ENCODE measurements at regions not wholly inside any gene's neighbourhood (a gene's known extent, or its start where the extent isn't known, plus 50 kb on each side); places are given as distances from the start of the nearest gene placed in this dataset.
"Not testable (repeated sequence)": the region's sequence is repeated elsewhere in the genome, so short reads cannot be mapped to it uniquely, and the experiment has no call there.

- no peak overlapping the region for H3K27ac Mint-ChIP-seq
- peaks cover 8% of the 10 kb centered on the region for H3K27me3 Mint-ChIP-seq (ENCODE audit: low read depth)
- ATAC-seq (replicated peaks in 1 of 2), result no peak
- H3K36me3 Mint-ChIP-seq (ENCODE audit: insufficient read depth in 2 of 2), result no peaks in the 10 kb centered on the region
- no peak overlapping the region for H3K4me3 Mint-ChIP-seq
- H3K4me1 Mint-ChIP-seq (ENCODE audit: low read depth), result no peaks in the 10 kb centered on the region
- no peak for DNase-seq
- no peaks in the 10 kb centered on the region for H3K9me3 Mint-ChIP-seq
Observed at GRCh38 chr7:131829947-131830558, 273.6 kb upstream of the PODXL start.

DNA sequence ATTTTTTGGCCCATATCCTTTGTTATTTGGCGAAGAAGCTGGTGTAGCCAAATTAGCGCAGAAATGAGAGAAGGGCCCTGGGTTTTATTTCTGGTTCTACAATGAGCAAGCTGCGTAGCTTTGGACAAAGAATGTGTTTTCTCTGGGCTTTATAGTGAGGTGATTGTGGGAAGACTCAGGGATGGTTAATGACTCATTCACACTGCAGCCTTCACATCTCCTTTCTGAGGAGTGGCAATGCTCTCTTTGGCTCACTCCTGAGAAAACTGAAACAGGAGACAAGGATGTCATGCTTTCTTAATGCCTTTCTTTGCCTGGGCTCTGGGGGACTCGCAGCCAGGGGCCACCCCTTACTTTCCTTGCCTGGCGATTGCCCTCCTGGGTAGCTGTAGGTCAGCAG is 271.0 kb upstream of the PODXL start:
- Mint-ChIP-seq H3K4me1 (ENCODE audit: low read depth) (no peaks in the 10 kb centered on the region), H3K27me3 (ENCODE audit: low read depth) (peaks cover 8% of the 10 kb centered on the region), H3K36me3 (ENCODE audit: insufficient read depth in 2 of 2) (no peaks in the 10 kb centered on the region), H3K27ac (no peak overlapping the region), H3K9me3 (no peaks in the 10 kb centered on the region), H3K4me3 (no peak overlapping the region)
- DNase-seq (no peak), ATAC-seq (replicated peaks in 1 of 2) (no peak)

DNA sequence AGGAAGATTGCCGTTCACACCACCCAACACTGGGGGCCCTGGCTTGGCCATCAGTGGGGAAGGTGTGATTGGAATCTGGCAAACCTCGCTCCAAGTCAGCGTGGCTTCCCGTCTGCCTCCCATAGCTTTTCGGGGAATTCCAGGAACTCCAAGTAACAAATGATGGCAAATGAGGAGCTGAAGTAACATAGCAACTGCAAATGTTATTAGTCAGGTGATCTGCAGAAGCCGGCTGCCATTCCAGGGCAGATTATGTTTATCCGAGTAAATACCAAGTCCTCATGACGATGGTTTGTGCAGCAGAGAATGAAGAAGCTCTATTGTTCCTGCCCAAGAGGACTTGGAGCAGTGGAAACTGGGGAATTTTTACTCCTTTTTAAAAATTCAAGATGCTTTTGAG is 270.5 kb upstream of the PODXL start:
- DNase-seq (no peak), ATAC-seq (replicated peaks in 1 of 2) (no peak)
- Mint-ChIP-seq H3K36me3 (ENCODE audit: insufficient read depth in 2 of 2) (no peaks in the 10 kb centered on the region), H3K4me3 (no peak overlapping the region), H3K9me3 (peaks cover 0 to 2% of the 10 kb centered on the region in 2 donors), H3K4me1 (ENCODE audit: low read depth) (no peaks in the 10 kb centered on the region), H3K27me3 (ENCODE audit: low read depth) (peaks cover 8% of the 10 kb centered on the region), H3K27ac (no peak overlapping the region)

- not testable (repeated sequence) for H3K36me3 Mint-ChIP-seq (ENCODE audit: insufficient read depth in 2 of 2); H3K4me1 Mint-ChIP-seq (ENCODE audit: low read depth); H3K27me3 Mint-ChIP-seq (ENCODE audit: low read depth); H3K9me3 Mint-ChIP-seq; H3K27ac Mint-ChIP-seq; ATAC-seq (replicated peaks in 1 of 2); DNase-seq; H3K4me3 Mint-ChIP-seq
Observed at GRCh38 chr7:131823961-131824440, 267.6 kb upstream of the PODXL start.

DNA sequence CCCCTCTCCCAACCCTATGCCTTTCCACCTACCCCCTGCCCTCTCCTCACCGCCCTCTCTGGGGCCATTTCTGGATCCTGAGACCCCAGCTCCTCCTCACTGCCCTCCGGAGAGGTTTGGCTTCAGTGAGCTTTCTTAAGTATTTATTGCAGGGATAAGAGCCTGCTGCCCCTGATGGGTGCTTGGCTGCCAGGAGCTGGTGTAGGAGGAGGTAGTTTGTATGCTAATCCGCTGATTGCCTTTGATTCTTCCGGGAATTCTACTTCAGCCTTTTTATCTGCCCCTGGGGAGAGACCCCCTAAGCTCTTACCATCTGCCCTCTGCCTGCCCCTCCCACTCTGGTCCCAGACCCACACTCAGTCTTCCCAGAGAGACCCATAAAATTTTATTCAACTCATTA is 263.5 kb upstream of the PODXL start:
- H3K4me3 Mint-ChIP-seq, result no peak overlapping the region
- no peak for DNase-seq

GRCh38 chr7:131816391-131817007 is 260.1 kb upstream of the PODXL start:
- Mint-ChIP-seq H3K9me3 (peaks cover 0 to 2% of the 10 kb centered on the region in 2 donors), H3K27me3 (ENCODE audit: low read depth) (no peaks in the 10 kb centered on the region), H3K36me3 (ENCODE audit: insufficient read depth in 2 of 2) (no peaks in the 10 kb centered on the region), H3K4me3 (no peak overlapping the region), H3K4me1 (ENCODE audit: low read depth) (no peaks in the 10 kb centered on the region), H3K27ac (no peak overlapping the region)
- DNase-seq (no peak), ATAC-seq (replicated peaks in 1 of 2) (no peak)

More for the DNA sequence above, 263.5 kb upstream of the PODXL start:
- Mint-ChIP-seq H3K27ac (no peak overlapping the region), H3K4me1 (ENCODE audit: low read depth) (no peaks in the 10 kb centered on the region), H3K9me3 (peaks cover 0 to 3% of the 10 kb centered on the region in 2 donors), H3K27me3 (ENCODE audit: low read depth) (no peaks in the 10 kb centered on the region), H3K36me3 (ENCODE audit: insufficient read depth in 2 of 2) (no peaks in the 10 kb centered on the region)
- ATAC-seq (replicated peaks in 1 of 2), result no peak

DNA sequence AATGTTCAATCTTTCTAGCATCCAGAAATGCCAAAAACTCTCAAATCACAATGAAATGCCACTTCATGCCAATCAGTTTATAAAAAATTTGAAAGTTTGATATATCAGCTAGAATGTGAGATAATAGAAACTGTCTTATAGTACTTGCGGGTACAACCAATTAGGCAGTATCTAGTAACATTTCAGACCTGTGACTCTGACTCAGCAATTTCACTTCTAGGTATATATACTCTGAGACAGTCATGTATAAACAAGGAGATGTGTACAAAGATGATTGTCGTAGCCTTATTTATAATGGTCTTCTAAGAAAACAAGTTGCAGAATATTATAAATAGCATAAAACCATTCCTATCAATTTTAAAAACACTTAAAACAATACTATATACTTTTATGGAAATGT is 252.3 kb upstream of the PODXL start:
- H3K4me1 Mint-ChIP-seq (ENCODE audit: low read depth), result no peaks in the 10 kb centered on the region
- DNase-seq, result no peak
- no peak overlapping the region for H3K27ac Mint-ChIP-seq
- no peak for ATAC-seq (replicated peaks in 1 of 2)
- H3K27me3 Mint-ChIP-seq (ENCODE audit: low read depth), result peaks cover 26% of the 10 kb centered on the region
- no peak overlapping the region for H3K4me3 Mint-ChIP-seq
- no peaks in the 10 kb centered on the region for H3K9me3 Mint-ChIP-seq
- H3K36me3 Mint-ChIP-seq (ENCODE audit: insufficient read depth in 2 of 2), result no peaks in the 10 kb centered on the region

DNA sequence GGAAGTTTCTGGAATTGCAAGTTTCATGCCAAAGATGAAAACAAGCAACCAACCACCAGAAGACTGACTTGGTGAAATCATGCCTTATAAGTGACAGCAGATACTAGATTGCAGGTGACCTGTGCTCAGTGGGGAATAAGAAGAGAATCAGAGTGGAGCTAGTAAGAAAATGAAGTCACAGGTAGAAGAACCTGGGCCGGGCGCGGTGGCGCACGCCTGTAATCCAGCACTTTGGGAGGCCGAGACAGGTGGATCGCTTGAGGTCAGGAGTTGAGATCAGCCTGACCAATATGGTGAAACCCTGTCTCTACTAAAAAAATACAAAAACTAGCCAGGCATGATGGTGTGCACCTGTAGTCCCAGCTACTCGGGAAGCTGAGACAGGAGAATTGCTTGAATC is 251.7 kb upstream of the PODXL start:
- not testable (repeated sequence) for DNase-seq; H3K27ac Mint-ChIP-seq; H3K9me3 Mint-ChIP-seq; H3K4me3 Mint-ChIP-seq; H3K36me3 Mint-ChIP-seq (ENCODE audit: insufficient read depth in 2 of 2); H3K4me1 Mint-ChIP-seq (ENCODE audit: low read depth); ATAC-seq (replicated peaks in 1 of 2)
- H3K27me3 Mint-ChIP-seq (ENCODE audit: low read depth), result peaks cover 26% of the 10 kb centered on the region

GRCh38 chr7:131803816-131804215 is 247.4 kb upstream of the PODXL start:
- no peaks in the 10 kb centered on the region for H3K4me1 Mint-ChIP-seq (ENCODE audit: low read depth)
- no peaks in the 10 kb centered on the region for H3K9me3 Mint-ChIP-seq
- ATAC-seq (replicated peaks in 1 of 2) (no peak), DNase-seq (no peak)
- no peaks in the 10 kb centered on the region for H3K36me3 Mint-ChIP-seq (ENCODE audit: insufficient read depth in 2 of 2)
- no peak overlapping the region for H3K27ac Mint-ChIP-seq
- H3K4me3 Mint-ChIP-seq, result no peak overlapping the region
- peaks cover 21% of the 10 kb centered on the region for H3K27me3 Mint-ChIP-seq (ENCODE audit: low read depth)

DNA sequence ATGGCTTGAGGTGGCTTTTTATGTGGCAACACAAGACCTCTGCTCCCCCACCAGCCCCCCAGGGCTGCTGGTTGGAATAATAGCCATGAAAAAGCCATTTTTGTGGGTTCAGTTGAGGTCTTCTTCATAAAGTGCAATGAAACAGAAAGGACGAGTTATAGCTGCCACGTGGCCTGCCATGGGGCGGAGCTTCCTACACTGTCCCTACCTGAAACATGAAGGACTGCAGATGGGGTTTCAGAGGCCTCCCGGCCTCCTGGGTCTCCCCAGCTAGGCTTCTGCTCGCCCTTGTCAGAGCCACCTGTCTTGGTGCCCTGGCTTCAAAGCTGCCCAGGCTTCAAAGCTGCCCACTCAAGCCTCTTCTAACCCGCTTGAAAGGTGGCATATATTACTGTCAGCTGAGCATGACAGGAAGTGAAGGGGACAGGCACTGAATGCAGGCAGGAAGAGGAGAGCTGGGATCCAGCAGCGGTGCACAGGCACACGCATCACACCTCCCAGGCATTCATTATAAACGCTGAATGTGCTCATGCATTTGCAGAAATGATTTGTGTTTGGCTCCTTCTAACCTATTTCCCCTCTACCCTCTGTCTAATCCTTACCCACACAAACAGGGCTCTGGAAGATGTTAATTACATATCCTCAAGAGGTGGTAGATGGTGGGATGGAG is 245.9 kb upstream of the PODXL start:
- no peaks in the 10 kb centered on the region for H3K9me3 Mint-ChIP-seq
- ATAC-seq (replicated peaks in 1 of 2) (no peak), DNase-seq (no peak)
- no peak overlapping the region for H3K27ac Mint-ChIP-seq
- no peaks in the 10 kb centered on the region for H3K36me3 Mint-ChIP-seq (ENCODE audit: insufficient read depth in 2 of 2)
- no peaks in the 10 kb centered on the region for H3K4me1 Mint-ChIP-seq (ENCODE audit: low read depth)
- H3K27me3 Mint-ChIP-seq (ENCODE audit: low read depth), result peaks cover 20% of the 10 kb centered on the region
- no peak overlapping the region for H3K4me3 Mint-ChIP-seq

- peaks cover 13% of the 10 kb centered on the region for H3K27me3 Mint-ChIP-seq (ENCODE audit: low read depth)
Observed at GRCh38 chr7:131800531-131800930, 244.1 kb upstream of the PODXL start.

GRCh38 chr7:131800008-131800407 is 243.6 kb upstream of the PODXL start:
- Mint-ChIP-seq H3K4me3 (no peak overlapping the region), H3K4me1 (ENCODE audit: low read depth) (no peaks in the 10 kb centered on the region), H3K9me3 (no peaks in the 10 kb centered on the region), H3K27ac (no peak overlapping the region), H3K27me3 (ENCODE audit: low read depth) (peaks cover 13% of the 10 kb centered on the region), H3K36me3 (ENCODE audit: insufficient read depth in 2 of 2) (no peaks in the 10 kb centered on the region)
- no peak for ATAC-seq (replicated peaks in 1 of 2)
- no peak for DNase-seq

More at GRCh38 chr7:131800531-131800930, 244.1 kb upstream of the PODXL start:
- DNase-seq, result no peak
- Mint-ChIP-seq H3K4me3 (no peak overlapping the region), H3K4me1 (ENCODE audit: low read depth) (no peaks in the 10 kb centered on the region), H3K9me3 (no peaks in the 10 kb centered on the region), H3K27ac (no peak overlapping the region), H3K36me3 (ENCODE audit: insufficient read depth in 2 of 2) (no peaks in the 10 kb centered on the region)
- ATAC-seq (replicated peaks in 1 of 2), result no peak

DNA sequence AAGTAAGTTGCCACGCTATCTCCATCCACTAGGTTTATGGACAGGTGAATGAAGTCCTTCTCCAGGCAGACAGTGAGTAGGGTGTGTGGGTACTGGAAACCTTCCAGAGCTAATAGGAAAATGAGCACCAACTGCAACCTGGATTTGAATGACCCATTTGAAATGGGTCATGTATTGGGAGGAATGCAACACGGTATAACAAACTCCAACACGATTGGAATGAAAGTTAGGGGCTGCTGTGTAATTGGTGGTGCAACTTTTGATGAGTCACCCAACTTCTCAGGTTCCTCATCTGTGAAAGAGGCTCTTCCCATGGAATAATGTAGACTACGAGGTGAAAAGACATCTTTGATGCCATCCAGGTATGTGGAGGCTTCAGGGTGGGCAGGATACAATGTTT is 241.4 kb upstream of the PODXL start:
- no peak for ATAC-seq (replicated peaks in 1 of 2)
- no peaks in the 10 kb centered on the region for H3K36me3 Mint-ChIP-seq (ENCODE audit: insufficient read depth in 2 of 2)
- H3K27me3 Mint-ChIP-seq (ENCODE audit: low read depth), result peaks cover 13% of the 10 kb centered on the region
- DNase-seq, result no peak
- H3K4me3 Mint-ChIP-seq, result no peak overlapping the region
- no peaks in the 10 kb centered on the region for H3K9me3 Mint-ChIP-seq
- H3K27ac Mint-ChIP-seq, result no peak overlapping the region
- H3K4me1 Mint-ChIP-seq (ENCODE audit: low read depth), result no peaks in the 10 kb centered on the region
